Right lobe of liver (tissue), 4 donors: ENCODE measurements at regions not wholly inside any gene's neighbourhood (a gene's known extent, or its start where the extent isn't known, plus 50 kb on each side); places are given as distances from the start of the nearest gene placed in this dataset.

Experiments used
- CTCF ChIP-seq, 4 donors: fragments of 200-600 bp in 3 of 4; fragments of 450-650 bp in 1 of 4; IDR thresholded peaks; one replicate each; pipeline versions ENCODE4 v1.5.1 to v1.8.0; 2016 to 2022; ENCODE audit warnings: antibody characterized with exemption in 4 of 4, mild to moderate bottlenecking in 2 of 4
- POLR2A ChIP-seq: fragments of 450-650 bp; IDR thresholded peaks from one replicate; pipeline ENCODE4 v1.6.1; 2017; ENCODE audit warnings: antibody characterized with exemption, mild to moderate bottlenecking
- donor health status: DM: no; HTN: no; CAD: no.
- donor health status: DM: no; HTN: no; CAD: no.
- donor health status: DM: no; HTN: yes; CAD: no.

GRCh38 chr11:129282634-129283033 lies 90.5 kb upstream of the ARHGAP32 start:
- TF ChIP-seq CTCF (IDR thresholded peaks at IDR 0.05) (no peak), POLR2A (no peak)
